GM23338 (cell line): ENCODE measurements at regions not wholly inside any gene's neighbourhood (a gene's known extent, or its start where the extent isn't known, plus 50 kb on each side); places are given as distances from the start of the nearest gene placed in this dataset.

ENCODE experiments used
- ATAC-seq: fragments of 200-7000 bp; cut with Tn5 transposase; 3 replicates; pipeline ENCODE4 v1.9.1; 2020
- DNase-seq: peaks from one replicate; pipeline ENCODE4 v3.0.0-alpha.2; 2015; ENCODE audit warnings: low spot score
- H2AFZ ChIP-seq: fragments of 200-600 bp; sonication (generic); 2 replicates; pipeline ENCODE4 v1.8.0; 2016; ENCODE audit warnings: antibody characterized with exemption, mild to moderate bottlenecking, moderate library complexity
- H3F3A ChIP-seq: fragments of 200-600 bp; sonication (generic); replicated peaks from 2 replicates; pipeline ENCODE4 v1.8.0; 2017; ENCODE audit warnings: antibody characterized with exemption, mixed run types, low read depth
- H3K27ac ChIP-seq: fragments of 200-600 bp; sonication (generic); 2 replicates; pipeline ENCODE4 v1.6.1; 2016; ENCODE audit warnings: low read depth
- H3K27me3 ChIP-seq: fragments of 200-600 bp; sonication (generic); 2 replicates; pipeline ENCODE4 v1.8.0; 2016; ENCODE audit warnings: mild to moderate bottlenecking, mixed run types, moderate library complexity; ENCODE audit not compliant: insufficient read depth
- H3K36me3 ChIP-seq: fragments of 200-600 bp; sonication (generic); 2 replicates; pipeline ENCODE4 v1.8.0; 2016; ENCODE audit warnings: mild to moderate bottlenecking; ENCODE audit not compliant: insufficient read depth
- H3K4me1 ChIP-seq: fragments of 200-600 bp; sonication (generic); 2 replicates; pipeline ENCODE4 v1.8.0; 2016; ENCODE audit warnings: mild to moderate bottlenecking, moderate library complexity; ENCODE audit not compliant: insufficient read depth
- H3K4me2 ChIP-seq: fragments of 200-600 bp; sonication (generic); 2 replicates; pipeline ENCODE4 v1.7.1; 2017; ENCODE audit warnings: mixed run types
- H3K4me3 ChIP-seq: fragments of 200-600 bp; sonication (generic); 2 replicates; pipeline ENCODE4 v1.6.1; 2016; ENCODE audit warnings: mixed run types
- H3K79me2 ChIP-seq: fragments of 200-600 bp; sonication (generic); replicated peaks from 2 replicates; pipeline ENCODE4 v1.8.0; 2017; ENCODE audit warnings: mild to moderate bottlenecking; ENCODE audit not compliant: insufficient read depth
- H3K9me2 ChIP-seq: fragments of 200-600 bp; sonication (generic); 2 replicates; pipeline ENCODE4 v1.8.0; 2017; ENCODE audit not compliant: insufficient read depth
- H4K20me1 ChIP-seq: fragments of 200-600 bp; sonication (generic); replicated peaks from 2 replicates; pipeline ENCODE4 v1.8.0; 2017; ENCODE audit warnings: mild to moderate bottlenecking; ENCODE audit not compliant: insufficient read depth
- H3K27ac Mint-ChIP-seq: 2 replicates; pipeline ENCODE4 v1.8.0; 2020; ENCODE audit warnings: inconsistent platforms, mild to moderate bottlenecking, moderate library complexity, mixed read lengths
- H3K27me3 Mint-ChIP-seq: 3 replicates; pipeline ENCODE4 v1.8.0; 2022; ENCODE audit warnings: low read depth, mild to moderate bottlenecking, moderate library complexity, mixed read lengths, inconsistent platforms; ENCODE audit not compliant: insufficient read depth, poor library complexity
- H3K36me3 Mint-ChIP-seq: 3 replicates; pipeline ENCODE4 v1.8.0; 2021; ENCODE audit warnings: low read depth, mild to moderate bottlenecking, inconsistent platforms, moderate library complexity, mixed read lengths
- H3K4me1 Mint-ChIP-seq: 3 replicates; pipeline ENCODE4 v1.8.0; 2020; ENCODE audit warnings: mild to moderate bottlenecking, inconsistent platforms, mixed read lengths
- H3K4me3 Mint-ChIP-seq: 3 replicates; pipeline ENCODE4 v1.8.0; 2021; ENCODE audit warnings: moderate library complexity, mild to moderate bottlenecking, inconsistent platforms, mixed read lengths
- H3K9me3 Mint-ChIP-seq: 3 replicates; pipeline ENCODE4 v1.8.0; 2020; ENCODE audit warnings: moderate library complexity, mild to moderate bottlenecking, inconsistent platforms, mixed read lengths
- CREB1 ChIP-seq: fragments of 250-450 bp; sonication (Bioruptor Pico); IDR thresholded peaks from 2 replicates; pipeline ENCODE4 v1.5.0; 2020; ENCODE audit warnings: low read depth, mild to moderate bottlenecking, moderate library complexity
- CTCF ChIP-seq, 2 experiments: fragments of 200-600 bp in 1 of 2; sonication (generic) in 1 of 2; conservative IDR thresholded peaks; 2 replicates each; pipeline versions ENCODE4 v1.5.1 to v1.6.1; 2016 to 2017; ENCODE audit warnings: antibody characterized with exemption in 2 of 2, low read depth in 2 of 2, mild to moderate bottlenecking in 2 of 2, moderate library complexity in 1 of 2
- ETS1 ChIP-seq: IDR thresholded peaks from 2 replicates; pipeline ENCODE4 v1.6.1; 2016; ENCODE audit warnings: antibody characterized with exemption
- EZH2 ChIP-seq: fragments of 200-600 bp; sonication (generic); IDR thresholded peaks from one replicate; pipeline ENCODE4 v1.8.0; 2017; ENCODE audit warnings: antibody characterized with exemption, mild to moderate bottlenecking, low read depth; ENCODE audit not compliant: unreplicated experiment
- EZH2phosphoT487 ChIP-seq: fragments of 200-600 bp; sonication (generic); IDR thresholded peaks from one replicate; pipeline ENCODE4 v1.8.1; 2018; ENCODE audit warnings: antibody characterized with exemption; ENCODE audit not compliant: unreplicated experiment
- JUNB ChIP-seq: IDR thresholded peaks from one replicate; pipeline ENCODE4 v1.6.1; 2016; ENCODE audit warnings: antibody characterized with exemption; ENCODE audit not compliant: unreplicated experiment
- NANOG ChIP-seq: IDR thresholded peaks from 2 replicates; pipeline ENCODE4 v1.6.1; 2016; ENCODE audit warnings: antibody characterized with exemption, borderline replicate concordance
- POLR2AphosphoS5 ChIP-seq: IDR thresholded peaks from 2 replicates; pipeline ENCODE4 v1.6.1; 2016; ENCODE audit warnings: antibody characterized with exemption, low read depth
- REST ChIP-seq: IDR thresholded peaks from one replicate; pipeline ENCODE4 v1.6.1; 2018; ENCODE audit warnings: antibody characterized with exemption; ENCODE audit not compliant: unreplicated experiment
- STAT1 ChIP-seq: IDR thresholded peaks from one replicate; pipeline ENCODE4 v1.6.1; 2016; ENCODE audit warnings: antibody characterized with exemption; ENCODE audit not compliant: unreplicated experiment
- ZNF114 ChIP-seq: fragments of 250-450 bp; sonication (Bioruptor Pico); IDR thresholded peaks from 2 replicates; pipeline ENCODE4 v1.5.0; 2020; ENCODE audit warnings: mild to moderate bottlenecking, moderate library complexity
- ZNF331 ChIP-seq: fragments of 250-450 bp; sonication (Bioruptor Pico); IDR thresholded peaks from 2 replicates; pipeline ENCODE4 v1.5.0; 2020; ENCODE audit warnings: low read depth, mild to moderate bottlenecking, moderate library complexity
- ZNF462 ChIP-seq: fragments of 250-450 bp; sonication (Bioruptor Pico); IDR thresholded peaks from 2 replicates; pipeline ENCODE4 v1.5.0; 2020; ENCODE audit warnings: mild to moderate bottlenecking, moderate library complexity

GRCh38 chr10:23917251-23917840 lies 291.6 kb upstream of the KIAA1217 start:
- Histone ChIP-seq H3K4me3 (no peak overlapping the region), H3K9me2 (no peaks in the 10 kb centered on the region), H2AFZ (no peak overlapping the region), H3K79me2 (no peaks in the 10 kb centered on the region), H3K4me2 (no peak overlapping the region), H4K20me1 (no peaks in the 10 kb centered on the region), H3K27me3 (no peaks in the 10 kb centered on the region), H3K27ac (no peak overlapping the region), H3K4me1 (no peaks in the 10 kb centered on the region), H3F3A (no peaks in the 10 kb centered on the region), H3K36me3 (no peaks in the 10 kb centered on the region)
- H3K27me3 Mint-ChIP-seq = peaks cover 2% of the 10 kb centered on the region
- no peak overlapping the region for H3K4me3 Mint-ChIP-seq
- ATAC-seq (no peak), DNase-seq (no peak)
- no peaks in the 10 kb centered on the region for H3K36me3 Mint-ChIP-seq
- no peak for TF ChIP-seq ZNF114 (CRISPR knock-in tag)
- no peak for TF ChIP-seq JUNB
- TF ChIP-seq ZNF462 (CRISPR knock-in tag) = no peak
- TF ChIP-seq EZH2phosphoT487 = no peak
- no peak for TF ChIP-seq ZNF331
- no peak for TF ChIP-seq CTCF (conservative IDR thresholded peaks at IDR 0.05; ENCODE audit: low read depth in 2 of 2)
- TF ChIP-seq POLR2AphosphoS5 = no peak
- no peak for TF ChIP-seq NANOG
- no peak for TF ChIP-seq STAT1
- TF ChIP-seq REST = no peak
- TF ChIP-seq ETS1 = no peak
- TF ChIP-seq EZH2 = no peak
- TF ChIP-seq CREB1 = no peak
- H3K27ac Mint-ChIP-seq = no peak overlapping the region
- H3K4me1 Mint-ChIP-seq = no peaks in the 10 kb centered on the region
- H3K9me3 Mint-ChIP-seq = peaks cover 3% of the 10 kb centered on the region; the same call in 2 of the 3 replicates
